ENCODE measurements at regions not wholly inside any gene's neighbourhood (a gene's known extent, or its start where the extent isn't known, plus 50 kb on each side); places are given as distances from the start of the nearest gene placed in this dataset.
"Not testable (repeated sequence)": the region's sequence is repeated elsewhere in the genome, so short reads cannot be mapped to it uniquely, and the experiment has no call there.

DNA sequence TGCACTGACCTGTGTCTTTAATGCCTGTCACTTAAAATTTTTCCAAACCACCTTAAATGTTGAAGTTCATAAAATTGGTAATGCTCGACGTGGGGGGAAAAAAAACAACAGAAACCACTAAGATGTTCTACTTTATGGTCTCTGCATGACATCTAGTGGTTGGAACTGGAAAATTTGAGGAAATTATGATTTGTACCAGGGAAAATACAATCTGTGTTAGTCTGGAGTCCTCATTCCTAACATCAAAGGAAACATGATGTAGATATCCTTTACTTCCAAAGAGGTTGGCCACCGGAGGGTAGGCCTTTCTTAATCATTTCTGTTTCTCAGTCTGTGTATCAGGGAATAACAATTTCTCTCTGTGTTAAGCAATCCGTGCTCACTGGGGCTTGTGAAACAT is 941.0 kb downstream of the LTN1 start:
- TF ChIP-seq POLR2A, POLR2AphosphoS5 (IDR thresholded peaks at IDR 0.05): not testable (repeated sequence)
- TF ChIP-seq, protein P1, sequence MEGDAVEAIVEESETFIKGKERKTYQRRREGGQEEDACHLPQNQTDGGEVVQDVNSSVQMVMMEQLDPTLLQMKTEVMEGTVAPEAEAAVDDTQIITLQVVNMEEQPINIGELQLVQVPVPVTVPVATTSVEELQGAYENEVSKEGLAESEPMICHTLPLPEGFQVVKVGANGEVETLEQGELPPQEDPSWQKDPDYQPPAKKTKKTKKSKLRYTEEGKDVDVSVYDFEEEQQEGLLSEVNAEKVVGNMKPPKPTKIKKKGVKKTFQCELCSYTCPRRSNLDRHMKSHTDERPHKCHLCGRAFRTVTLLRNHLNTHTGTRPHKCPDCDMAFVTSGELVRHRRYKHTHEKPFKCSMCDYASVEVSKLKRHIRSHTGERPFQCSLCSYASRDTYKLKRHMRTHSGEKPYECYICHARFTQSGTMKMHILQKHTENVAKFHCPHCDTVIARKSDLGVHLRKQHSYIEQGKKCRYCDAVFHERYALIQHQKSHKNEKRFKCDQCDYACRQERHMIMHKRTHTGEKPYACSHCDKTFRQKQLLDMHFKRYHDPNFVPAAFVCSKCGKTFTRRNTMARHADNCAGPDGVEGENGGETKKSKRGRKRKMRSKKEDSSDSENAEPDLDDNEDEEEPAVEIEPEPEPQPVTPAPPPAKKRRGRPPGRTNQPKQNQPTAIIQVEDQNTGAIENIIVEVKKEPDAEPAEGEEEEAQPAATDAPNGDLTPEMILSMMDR (IDR thresholded peaks at IDR 0.05), result peak; percentile 32 to 54

Data from suprapubic skin (tissue), 4 donors.